ENCODE measurements at regions not wholly inside any gene's neighbourhood (a gene's known extent, or its start where the extent isn't known, plus 50 kb on each side); places are given as distances from the start of the nearest gene placed in this dataset.

DNA sequence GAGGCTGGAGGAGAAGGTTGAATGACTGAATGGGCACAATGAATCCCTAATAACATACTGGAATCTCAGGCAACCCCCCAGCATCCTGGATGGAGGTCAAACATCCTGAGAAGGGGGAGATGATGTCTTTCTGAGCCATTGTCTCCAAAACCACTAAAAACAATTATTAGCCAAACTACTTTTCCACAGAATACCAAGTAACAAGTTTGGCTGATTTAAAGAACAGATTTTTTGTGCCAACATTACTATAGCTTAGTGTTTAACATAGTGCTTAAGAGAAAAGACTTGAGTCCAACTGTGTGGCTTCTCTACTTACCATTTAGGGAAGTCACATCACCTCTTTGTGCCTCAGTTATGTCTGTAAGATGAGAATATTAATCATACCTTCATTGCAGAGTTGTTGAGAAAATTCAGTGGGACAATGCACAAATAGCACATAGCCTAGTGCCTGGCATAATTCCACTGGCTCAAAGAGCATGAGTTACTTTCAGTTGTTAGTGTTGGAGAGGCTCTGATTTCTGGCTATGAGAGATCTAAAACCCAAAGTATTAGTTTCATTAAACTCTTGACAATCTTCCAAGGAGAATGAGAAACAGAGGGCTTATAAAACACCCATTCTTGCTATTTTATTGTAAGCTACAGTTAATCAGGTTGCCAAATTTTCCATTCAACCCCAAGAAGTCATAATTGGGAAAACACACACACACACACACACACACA, 111.3 kb upstream of the NR3C1 start:
- TF ChIP-seq, protein P1, sequence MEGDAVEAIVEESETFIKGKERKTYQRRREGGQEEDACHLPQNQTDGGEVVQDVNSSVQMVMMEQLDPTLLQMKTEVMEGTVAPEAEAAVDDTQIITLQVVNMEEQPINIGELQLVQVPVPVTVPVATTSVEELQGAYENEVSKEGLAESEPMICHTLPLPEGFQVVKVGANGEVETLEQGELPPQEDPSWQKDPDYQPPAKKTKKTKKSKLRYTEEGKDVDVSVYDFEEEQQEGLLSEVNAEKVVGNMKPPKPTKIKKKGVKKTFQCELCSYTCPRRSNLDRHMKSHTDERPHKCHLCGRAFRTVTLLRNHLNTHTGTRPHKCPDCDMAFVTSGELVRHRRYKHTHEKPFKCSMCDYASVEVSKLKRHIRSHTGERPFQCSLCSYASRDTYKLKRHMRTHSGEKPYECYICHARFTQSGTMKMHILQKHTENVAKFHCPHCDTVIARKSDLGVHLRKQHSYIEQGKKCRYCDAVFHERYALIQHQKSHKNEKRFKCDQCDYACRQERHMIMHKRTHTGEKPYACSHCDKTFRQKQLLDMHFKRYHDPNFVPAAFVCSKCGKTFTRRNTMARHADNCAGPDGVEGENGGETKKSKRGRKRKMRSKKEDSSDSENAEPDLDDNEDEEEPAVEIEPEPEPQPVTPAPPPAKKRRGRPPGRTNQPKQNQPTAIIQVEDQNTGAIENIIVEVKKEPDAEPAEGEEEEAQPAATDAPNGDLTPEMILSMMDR (optimal IDR thresholded peaks at IDR 0.05 in 1 of 3, IDR thresholded peaks at IDR 0.05 in 1 of 3, conservative IDR thresholded peaks at IDR 0.05 in 1 of 3; ENCODE audit: extremely low read depth in 1 of 3, insufficient read depth in 2 of 3, low read length in 3 of 3) = no peak
- no peak for TF ChIP-seq EZH2 (IDR thresholded peaks at IDR 0.05; ENCODE audit: low read length)
